HEK293T (cell line): ENCODE measurements at regions not wholly inside any gene's neighbourhood (a gene's known extent, or its start where the extent isn't known, plus 50 kb on each side); places are given as distances from the start of the nearest gene placed in this dataset.

Source experiments
- ARNT ChIP-seq: fragments of 450-650 bp; IDR thresholded peaks from 2 replicates; pipeline ENCODE4 v1.6.1; 2017; ENCODE audit warnings: mild to moderate bottlenecking
- BHLHE40 ChIP-seq: fragments of 450-650 bp; IDR thresholded peaks from 2 replicates; pipeline ENCODE4 v1.6.1; 2016; ENCODE audit warnings: mild to moderate bottlenecking, moderate library complexity, borderline replicate concordance
- CTBP1 ChIP-seq: fragments of 450-650 bp; IDR thresholded peaks from 2 replicates; pipeline ENCODE4 v1.6.1; 2016; ENCODE audit warnings: borderline replicate concordance
- ELF4 ChIP-seq: fragments of 450-650 bp; IDR thresholded peaks from 2 replicates; pipeline ENCODE4 v1.6.1; 2017; ENCODE audit warnings: antibody characterized with exemption
- FOXK2 ChIP-seq: fragments of 450-650 bp; IDR thresholded peaks from 2 replicates; pipeline ENCODE4 v1.6.1; 2016; ENCODE audit warnings: mild to moderate bottlenecking
- FOXM1 ChIP-seq: fragments of 450-650 bp; IDR thresholded peaks from 2 replicates; pipeline ENCODE4 v1.6.1; 2017; ENCODE audit warnings: mild to moderate bottlenecking, borderline replicate concordance
- L3MBTL2 ChIP-seq: fragments of 450-650 bp; conservative IDR thresholded peaks from 2 replicates; pipeline ENCODE4 v1.6.1; 2016; ENCODE audit warnings: mild to moderate bottlenecking
- LEF1 ChIP-seq: fragments of 450-650 bp; IDR thresholded peaks from 2 replicates; pipeline ENCODE4 v1.6.1; 2017; ENCODE audit warnings: mild to moderate bottlenecking, borderline replicate concordance
- NFRKB ChIP-seq: fragments of 450-650 bp; IDR thresholded peaks from 2 replicates; pipeline ENCODE4 v1.6.1; 2016; ENCODE audit warnings: mild to moderate bottlenecking, moderate library complexity
- PKNOX1 ChIP-seq: fragments of 450-650 bp; IDR thresholded peaks from 2 replicates; pipeline ENCODE4 v1.6.1; 2016
- SP1 ChIP-seq: fragments of 450-650 bp; IDR thresholded peaks from 2 replicates; pipeline ENCODE4 v1.6.1; 2017
- SUZ12 ChIP-seq: fragments of 450-650 bp; IDR thresholded peaks from 2 replicates; pipeline ENCODE4 v1.6.1; 2016; ENCODE audit warnings: mild to moderate bottlenecking
- TARDBP ChIP-seq: fragments of 450-650 bp; IDR thresholded peaks from 2 replicates; pipeline ENCODE4 v1.6.1; 2016
- ZNF384 ChIP-seq: fragments of 450-650 bp; IDR thresholded peaks from 2 replicates; pipeline ENCODE4 v1.6.1; 2016

GRCh38 chr18:53886058-53886457 lies 338.4 kb downstream of the MBD2 start:
- TF ChIP-seq FOXK2 (no peak), SP1 (no peak), ZNF384 (no peak), LEF1 (no peak), TARDBP (no peak), ARNT (no peak), NFRKB (no peak), L3MBTL2 (no peak), PKNOX1 (no peak), SUZ12 (no peak), ELF4 (no peak), CTBP1 (no peak), FOXM1 (no peak), BHLHE40 (no peak)
